GM20431 (cell line): ENCODE measurements at regions not wholly inside any gene's neighbourhood (a gene's known extent, or its start where the extent isn't known, plus 50 kb on each side); places are given as distances from the start of the nearest gene placed in this dataset.

ENCODE experiments used
- in situ Hi-C: fragments of 300-500 bp; cut with MseI, MboI; formaldehyde crosslinking; loops from one replicate; pipeline ENCODE4 v1.15.0; 2020; ENCODE audit warnings: low sequenced_read_pairs; ENCODE audit not compliant: unreplicated experiment

DNA sequence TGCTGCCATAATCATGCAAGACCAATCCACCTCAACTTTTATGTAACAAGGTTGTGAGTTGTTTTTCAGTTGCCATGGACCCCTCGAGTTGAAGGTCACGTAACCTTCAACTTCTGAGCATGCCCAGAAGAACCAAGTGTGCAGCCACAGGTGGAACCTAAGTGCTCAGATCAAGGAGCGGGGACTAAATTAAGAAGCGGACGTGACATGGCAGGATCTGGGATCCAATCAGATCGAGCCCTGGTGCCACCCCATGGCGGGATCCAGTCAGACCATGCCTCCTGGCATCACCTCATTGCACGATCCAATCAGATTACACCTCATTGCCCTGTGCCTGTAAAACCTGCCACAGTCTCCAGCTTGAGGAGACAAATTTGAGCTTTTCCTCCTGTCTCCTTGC is 204.5 kb upstream of the CDH5 start:
- in situ Hi-C loops: no loop called here

DNA sequence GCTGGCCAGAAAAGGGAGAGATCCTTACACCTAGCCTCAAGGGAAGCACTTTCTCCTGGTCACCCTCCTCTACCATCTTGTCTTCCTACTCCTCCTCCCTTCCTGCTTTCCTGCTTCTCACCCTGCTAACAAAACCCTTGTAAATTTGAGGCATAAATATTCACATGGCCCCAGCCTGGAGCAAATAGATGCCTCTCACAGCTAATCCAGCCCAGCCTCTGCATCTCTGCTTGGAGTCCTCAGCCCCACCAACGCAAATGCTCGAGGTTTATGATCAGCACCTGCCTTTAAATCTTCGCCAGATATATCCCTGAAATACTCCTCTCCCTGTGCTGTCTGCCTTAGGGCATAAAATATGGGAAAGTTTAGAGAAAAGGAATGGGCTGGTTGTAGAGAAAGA is 205.2 kb upstream of the CDH5 start:
- in situ Hi-C loops: no loop called here

DNA sequence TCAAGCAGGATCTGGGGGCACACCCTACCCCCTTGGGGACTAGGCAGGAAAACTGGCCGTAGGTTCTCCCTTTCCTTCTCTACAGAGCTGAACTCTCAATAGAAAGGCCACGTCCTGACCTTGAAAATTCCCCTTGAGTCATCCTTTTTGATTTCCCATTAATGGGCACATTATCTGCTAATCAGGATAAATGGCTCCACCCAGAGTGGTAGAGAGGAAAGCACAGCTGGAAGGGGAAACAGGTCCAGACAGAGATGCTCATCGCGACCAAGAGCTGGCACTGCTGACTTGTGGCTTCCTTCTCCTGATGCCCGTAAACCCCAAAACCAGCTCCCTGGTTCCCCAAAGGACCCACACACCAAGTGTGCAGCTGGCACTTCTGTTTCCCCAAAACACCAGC is 206.5 kb upstream of the CDH5 start:
- in situ Hi-C loops: no loop called here

DNA sequence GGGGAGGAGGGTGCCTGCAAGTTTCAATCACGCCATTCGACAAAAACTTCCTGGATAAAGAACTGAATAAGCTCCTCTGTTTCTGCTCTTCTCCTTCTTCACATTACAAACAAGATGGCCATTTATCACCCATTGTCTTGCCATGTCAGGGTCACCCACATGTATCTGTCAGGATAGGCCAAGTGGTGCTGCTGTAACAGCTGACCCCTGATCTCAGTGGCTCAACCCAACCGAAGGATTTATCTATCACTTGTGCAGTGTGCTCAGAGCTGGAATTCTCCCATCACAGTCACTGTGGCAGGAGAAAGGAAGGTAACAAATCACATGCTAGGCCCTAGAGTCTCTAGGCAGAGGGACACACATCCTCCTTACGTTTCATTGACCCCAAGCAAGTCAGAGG is 210.0 kb upstream of the CDH5 start:
- in situ Hi-C loops: no loop called here

DNA sequence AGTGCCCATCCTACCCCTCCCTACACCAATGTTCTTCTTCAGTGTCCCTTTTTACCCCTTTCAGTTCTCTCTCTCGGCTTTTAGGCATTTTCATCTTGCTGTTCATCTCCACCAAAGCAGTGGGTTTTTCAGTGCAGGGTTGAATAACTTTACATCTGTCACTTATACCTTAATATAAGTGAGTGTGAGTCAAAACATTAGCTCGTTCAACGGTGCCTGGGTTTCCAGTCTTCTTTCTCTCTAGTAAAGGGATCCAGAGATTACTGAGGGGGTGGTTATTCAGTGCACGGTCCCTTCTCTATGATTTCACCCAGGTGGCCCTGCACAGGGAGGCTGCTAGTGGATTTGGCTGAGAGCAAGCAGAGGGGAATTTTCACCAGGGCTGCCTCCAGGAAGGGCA is 210.6 kb upstream of the CDH5 start:
- in situ Hi-C loops: no loop called here

DNA sequence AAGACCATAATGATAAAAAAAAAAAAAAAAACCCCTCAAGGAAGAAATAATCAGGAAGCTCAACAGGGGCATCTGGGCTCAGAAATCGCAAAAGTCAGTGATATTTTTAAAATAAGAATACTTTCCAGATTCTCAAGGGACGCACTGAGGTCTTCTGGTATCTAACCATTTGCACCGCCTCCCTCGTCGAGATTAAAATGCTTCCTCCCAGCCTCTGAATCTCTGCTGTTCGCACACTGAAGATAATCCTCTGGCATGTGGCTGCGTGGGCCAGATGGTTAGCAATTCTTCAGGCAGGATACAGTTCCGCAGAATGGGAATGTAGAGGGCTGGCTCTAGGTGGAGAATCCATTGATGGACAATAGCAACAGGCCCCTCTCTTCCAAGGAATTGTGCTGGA is 211.7 kb upstream of the CDH5 start:
- in situ Hi-C loops: no loop called here

DNA sequence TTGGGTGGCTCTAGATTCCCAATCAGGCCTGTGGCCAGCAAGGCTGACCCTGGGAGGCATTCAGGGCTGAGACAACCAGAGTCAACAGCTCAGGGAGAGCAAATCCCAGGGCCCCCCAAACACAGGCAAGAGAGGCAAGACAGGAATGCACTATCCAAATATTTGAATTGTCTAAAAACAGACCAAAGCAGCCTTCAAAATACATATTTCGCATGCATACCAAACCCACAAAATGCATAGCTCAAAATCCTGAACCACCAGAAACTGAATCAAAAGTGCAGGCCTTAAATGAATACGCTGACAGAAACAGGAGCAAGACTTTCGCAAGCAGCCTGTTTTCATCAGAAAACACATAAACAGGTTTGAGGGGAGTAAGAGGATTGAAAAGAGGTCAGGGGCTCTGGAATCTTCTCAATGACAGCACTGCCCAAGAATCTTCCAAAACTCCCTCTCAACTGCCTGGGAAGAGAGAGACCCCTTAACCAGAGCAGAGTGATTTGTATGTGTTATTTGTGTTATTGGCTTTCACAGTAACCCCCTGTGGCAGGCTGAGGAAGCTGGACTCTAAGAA is 213.6 kb upstream of the CDH5 start:
- in situ Hi-C loops: no loop called here

DNA sequence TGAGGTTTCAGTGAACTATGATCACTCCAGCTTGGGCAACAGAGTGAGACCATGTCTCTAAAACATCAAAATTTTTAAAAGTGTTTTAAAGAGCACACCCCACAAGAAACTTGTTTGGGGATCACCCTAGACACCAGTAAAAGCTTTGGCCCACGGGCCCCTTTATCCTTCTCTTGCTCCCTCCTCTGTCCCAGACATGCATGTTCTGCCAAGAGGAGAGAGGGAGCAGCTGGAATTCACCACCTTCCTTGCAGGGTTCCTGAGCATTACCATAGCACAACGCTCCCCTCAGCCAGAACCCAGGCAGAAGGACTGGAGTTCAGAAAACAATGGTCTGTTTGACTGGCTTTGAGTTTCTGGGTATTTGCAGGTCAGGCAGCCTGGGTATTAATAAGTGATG is 214.3 kb upstream of the CDH5 start:
- in situ Hi-C loops: no loop called here

DNA sequence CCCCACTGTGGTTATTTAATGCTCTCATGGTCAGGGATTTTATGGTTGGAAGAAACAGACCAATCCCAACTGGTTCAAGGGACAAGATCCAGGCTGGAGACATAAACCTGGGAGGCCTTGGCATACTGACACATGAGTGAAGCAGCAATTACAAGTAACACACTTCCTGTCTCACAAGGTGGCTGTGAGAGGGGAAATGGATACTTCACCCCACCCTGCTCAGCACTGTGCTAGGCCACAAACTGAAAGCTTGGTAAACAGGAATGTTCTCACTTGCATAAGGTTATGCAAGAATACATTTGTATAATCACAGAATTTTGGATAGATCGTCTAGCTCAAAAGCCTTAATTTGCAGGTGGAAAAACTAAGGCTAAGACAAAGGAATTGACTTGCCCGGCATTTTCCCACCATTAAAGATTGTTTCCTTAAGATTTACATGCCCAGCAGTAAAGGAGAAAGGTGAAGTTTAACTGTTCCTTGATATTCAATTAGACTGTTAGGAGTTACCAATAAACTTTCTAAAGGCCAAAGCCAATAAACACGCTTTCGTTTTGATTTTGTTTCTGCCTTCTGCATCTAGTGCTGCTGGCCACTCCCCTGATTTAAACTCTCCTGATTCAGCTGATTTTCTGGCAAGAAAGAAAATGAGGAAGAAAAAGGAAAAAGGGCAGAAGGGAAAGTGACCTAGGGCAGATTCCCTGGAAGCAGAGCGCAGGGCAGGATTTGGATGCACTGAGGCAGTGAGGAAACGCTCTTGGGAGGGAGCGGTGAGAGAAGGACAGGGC is 215.6 kb upstream of the CDH5 start:
- in situ Hi-C loops: no loop called here

DNA sequence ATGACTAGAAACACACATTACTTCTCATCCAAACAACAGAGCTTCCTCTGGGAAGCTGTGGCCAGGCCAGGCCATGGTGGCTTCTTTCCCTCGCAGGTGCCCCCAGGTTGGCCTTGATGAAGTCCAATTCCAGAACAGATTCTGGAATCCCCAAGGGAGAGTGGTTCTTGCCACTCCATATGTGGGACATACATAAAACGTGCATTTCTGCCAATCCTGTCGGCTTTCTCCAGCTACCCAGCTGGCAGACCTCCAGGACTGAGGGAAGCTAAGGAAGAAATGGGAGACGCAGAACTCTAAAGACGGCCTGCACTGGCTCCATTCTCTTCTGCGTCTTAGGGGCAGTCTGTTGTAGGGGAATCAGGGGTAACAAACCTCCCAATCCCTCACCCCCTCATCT is 219.2 kb upstream of the CDH5 start:
- in situ Hi-C loops: no loop called here

DNA sequence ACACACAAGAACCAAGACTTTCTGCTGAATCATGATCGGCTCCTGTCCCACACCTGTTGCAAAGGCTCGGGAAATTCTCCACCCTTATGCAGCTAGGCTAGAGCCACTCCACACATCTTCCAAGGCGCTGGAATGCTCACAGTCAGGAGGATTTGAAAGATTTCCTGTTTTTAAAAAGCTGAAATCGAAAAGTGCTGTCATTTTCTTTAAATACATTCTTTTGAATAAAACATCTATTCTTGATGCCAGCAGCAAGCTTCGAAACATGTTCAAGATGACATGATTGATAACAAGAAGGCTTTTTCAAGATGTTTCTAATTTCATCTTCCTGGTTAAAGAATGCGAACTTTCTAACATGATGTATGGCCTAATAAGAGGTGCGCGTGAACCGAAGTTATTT is 219.7 kb upstream of the CDH5 start:
- in situ Hi-C loops: no loop called here

DNA sequence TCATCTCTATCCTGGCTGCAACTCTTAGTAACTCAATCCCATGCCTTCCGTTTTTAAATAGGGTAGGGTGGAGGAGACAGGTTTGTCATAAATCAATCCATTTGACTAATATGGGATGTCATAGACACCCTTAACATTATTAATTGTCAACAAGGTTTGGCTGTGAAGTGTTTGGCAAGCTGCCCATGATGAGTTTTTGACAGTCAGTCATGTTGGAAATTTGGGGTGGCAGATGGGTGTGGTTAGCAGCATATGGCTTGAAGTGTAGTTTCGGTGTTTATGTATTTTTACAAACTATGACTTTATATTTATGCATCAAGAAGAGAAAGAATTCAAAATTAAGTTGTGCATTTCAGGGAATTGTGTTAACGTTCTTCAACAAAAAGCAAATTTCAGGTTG is 221.8 kb upstream of the CDH5 start:
- in situ Hi-C loops: no loop called here

DNA sequence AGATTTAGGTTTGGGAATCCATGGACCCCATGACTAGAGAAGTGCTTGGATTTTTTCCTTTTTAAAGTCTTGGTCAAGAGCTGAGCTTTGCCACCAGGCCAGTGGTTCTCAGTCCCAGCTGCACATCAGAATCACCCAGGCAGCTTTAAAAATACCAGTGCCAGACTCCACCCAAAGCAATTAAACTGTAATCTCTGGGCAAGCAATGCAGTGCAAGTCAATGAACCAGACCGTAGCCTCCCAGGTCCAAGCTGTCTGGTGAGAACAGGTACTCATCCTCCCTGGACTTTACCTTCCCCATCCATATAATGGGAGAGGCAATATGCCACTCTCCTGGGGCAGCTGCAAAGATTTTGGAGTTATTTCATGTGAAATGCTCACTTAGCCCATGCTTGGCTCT is 223.1 kb upstream of the CDH5 start:
- in situ Hi-C loops: no loop called here

DNA sequence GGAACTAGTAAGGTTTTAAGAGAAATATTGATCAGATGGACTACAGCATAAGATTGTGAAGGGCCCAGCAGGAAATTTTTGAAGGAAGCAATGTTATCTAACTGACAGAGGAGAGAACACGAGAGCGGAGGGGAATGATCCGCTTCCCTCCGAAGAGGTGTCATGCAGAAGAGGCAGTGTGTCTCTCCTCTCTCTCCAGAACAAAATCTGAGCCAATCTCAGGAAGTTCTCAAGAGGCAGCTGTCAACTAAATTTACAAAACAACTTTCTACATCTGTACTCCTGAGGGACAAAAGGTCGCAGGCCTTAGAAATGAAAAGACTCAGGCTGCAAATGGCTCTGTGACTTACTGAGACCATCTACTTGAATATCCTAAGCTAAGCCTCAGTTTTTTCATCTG is 224.6 kb upstream of the CDH5 start:
- in situ Hi-C loops: no loop called here

DNA sequence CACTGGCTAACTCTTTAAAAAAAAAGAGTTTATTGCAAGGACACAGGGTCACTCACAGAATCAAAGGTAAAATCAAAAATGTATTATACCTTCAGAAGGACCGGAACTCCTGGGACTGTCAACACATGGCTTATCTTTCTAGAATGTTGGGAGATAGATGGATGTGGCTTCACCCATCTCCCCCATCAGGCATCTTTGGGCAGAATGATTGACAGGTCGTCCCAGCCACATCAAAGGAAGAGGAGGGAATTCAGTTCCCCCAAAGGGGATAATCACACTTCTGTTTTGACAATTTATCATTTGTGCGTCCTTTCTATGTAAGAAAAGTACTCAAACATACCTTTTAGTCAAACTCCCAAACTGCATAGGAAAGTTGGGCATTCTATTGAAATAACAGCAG is 228.6 kb upstream of the CDH5 start:
- in situ Hi-C loops: no loop called here

DNA sequence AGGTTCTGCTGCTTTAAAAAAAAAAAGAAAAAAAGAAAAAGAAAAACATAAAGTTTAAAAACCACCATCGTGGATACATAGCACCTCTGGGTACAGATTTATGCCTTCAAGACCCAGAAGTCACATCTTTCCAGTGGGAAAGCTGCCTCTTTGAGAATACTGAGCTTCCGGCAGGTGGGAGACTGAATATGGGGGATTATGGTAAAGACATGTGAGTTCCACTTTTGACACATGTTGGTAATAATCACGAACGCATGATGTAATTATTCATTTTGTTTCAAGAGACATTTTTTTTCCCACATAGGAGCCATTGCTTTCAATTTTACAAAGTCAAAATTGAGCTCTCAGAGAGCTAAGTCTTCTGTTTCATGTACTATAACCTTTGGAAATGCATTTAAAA is 229.7 kb upstream of the CDH5 start:
- in situ Hi-C loops: no loop called here

DNA sequence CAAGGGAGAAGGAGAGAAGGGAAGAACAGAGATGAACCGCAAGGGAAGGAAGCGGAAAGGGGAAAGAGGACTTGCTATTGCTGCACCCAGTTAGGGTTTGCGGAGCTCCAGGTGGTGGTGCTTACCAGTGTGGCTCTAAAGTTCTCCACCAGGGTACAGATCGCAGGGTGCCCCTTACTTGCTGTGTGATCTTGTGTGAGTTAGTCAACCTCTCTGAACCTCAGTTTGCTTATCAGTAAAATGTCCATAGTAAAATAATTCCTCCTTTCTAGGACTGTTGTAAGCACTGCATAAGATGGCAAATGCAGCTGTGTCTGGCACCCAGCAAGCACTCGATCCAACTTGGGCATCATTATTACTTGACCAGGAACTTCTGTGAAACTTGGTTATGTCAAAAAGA is 230.7 kb upstream of the CDH5 start:
- in situ Hi-C loops: no loop called here

DNA sequence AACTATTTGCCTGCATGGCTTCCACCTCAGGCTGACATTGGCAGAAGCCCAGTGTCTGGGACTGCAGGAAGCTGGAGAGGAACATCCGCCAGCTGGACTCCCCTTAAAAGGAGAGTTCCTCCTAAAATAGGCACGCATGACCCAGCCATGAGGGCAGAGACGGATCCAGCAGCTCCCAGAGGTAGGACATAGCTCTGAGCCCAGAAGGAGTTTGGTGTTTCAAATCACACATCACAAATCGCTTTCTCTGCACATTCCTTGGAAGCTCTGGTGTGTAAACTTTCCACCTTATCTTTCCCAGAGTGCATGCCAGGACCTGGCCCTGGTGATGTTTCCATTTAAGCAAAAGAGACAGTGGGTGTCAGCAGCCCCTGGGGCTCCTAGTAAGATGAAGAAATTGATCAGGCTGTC is 231.1 kb upstream of the CDH5 start:
- in situ Hi-C loops: no loop called here

DNA sequence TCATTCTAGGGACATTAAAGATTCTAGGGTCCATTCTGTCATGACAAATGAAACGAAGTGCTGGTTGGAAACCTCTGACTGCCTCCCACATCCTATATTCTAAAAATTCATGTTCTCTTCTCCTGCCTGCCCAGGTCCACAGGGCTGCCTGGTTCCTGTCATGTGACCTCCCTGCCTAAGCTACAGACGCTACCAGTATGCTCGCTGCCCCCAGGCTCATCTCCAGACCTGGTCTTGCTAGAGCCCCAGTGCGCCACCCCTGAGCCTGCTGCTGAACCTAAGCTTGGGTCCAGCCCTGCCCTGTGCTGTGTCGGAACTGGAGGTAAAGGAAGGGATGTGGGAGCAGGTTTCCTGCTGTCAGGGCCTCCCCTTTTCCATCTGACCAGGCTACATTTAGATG is 231.6 kb upstream of the CDH5 start:
- in situ Hi-C loops: no loop called here

DNA sequence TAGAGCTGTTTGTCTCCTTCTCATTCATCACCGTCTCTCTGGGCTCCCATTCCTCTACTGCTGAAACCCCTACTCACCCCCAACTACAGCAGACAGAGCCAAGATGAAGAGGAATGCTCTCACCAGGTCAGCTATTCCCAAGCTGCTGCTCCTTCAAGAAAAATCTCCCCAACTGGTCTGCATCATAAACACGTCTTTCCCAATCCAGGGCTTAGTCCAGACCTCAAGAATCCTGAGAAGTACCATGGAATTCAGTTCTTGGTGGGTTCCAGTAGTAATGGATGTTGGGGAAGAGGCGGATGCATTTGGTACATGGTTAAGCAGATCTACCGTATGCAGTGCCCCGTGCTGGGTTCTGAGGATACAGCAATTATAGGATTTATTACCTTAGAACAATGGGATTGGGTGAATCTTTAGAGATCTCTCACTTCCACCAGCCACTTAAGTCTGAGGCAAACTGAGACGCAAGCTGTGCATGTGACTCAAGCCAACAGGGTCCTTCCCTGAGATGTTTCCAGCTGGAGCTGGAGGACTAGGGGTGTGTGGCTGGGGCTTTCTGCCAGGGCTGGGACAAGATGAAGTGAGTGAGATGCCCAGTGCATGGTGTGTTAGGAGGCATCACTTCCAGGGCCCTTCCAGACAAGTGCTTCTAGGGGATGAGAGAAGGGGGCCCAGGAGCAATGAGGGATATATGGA is 232.7 kb upstream of the CDH5 start:
- in situ Hi-C loops: no loop called here

DNA sequence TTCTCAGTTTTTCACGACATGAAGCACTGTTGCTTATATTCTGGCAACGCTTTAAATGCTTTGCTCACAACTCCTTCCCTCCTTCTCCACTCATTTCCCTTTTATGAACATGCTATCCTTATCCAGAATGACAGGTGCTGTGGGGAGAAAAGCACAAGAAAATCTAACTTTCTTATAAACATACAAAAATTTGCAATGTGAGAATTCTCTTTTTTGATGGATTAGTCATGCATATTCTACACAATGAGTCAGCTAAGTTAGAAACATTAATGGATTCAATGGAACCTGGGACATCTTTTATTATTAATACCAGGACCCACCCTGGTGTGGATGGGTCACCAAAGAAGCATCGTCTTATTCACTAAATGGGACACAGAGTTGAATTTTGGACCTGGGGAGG is 234.6 kb upstream of the CDH5 start:
- in situ Hi-C loops: no loop called here
